Psoas muscle (tissue), 7 donors: ENCODE measurements at regions not wholly inside any gene's neighbourhood (a gene's known extent, or its start where the extent isn't known, plus 50 kb on each side); places are given as distances from the start of the nearest gene placed in this dataset.

Experiments
- ATAC-seq, 4 donors: fragments of 200-7000 bp; cut with Tn5 transposase; one replicate each; pipeline ENCODE4 v1.9.1; 2020; ENCODE audit warnings: moderate library complexity in 3 of 4, mild to moderate bottlenecking in 2 of 4
- DNase-seq, 2 donors: peaks; one replicate each; pipeline ENCODE4 v3.0.0-alpha.2; 2020
- H3K27ac ChIP-seq: fragments of 200-600 bp; one replicate; pipeline ENCODE4 v1.8.0; 2022
- H3K27me3 ChIP-seq, 3 donors: fragments of 200-600 bp in 1 of 3; one replicate each; pipeline versions ENCODE4 v1.6.1 to v1.8.0; 2013 to 2022; ENCODE audit warnings: low read length in 2 of 3, mild to moderate bottlenecking in 2 of 3, moderate library complexity in 1 of 3; ENCODE audit not compliant: insufficient read depth in 3 of 3
- H3K36me3 ChIP-seq, 2 donors: fragments of 200-600 bp in 1 of 2; one replicate each; pipeline versions ENCODE4 v1.6.1 to v1.8.0; 2013 to 2022; ENCODE audit warnings: low read depth in 1 of 2, mild to moderate bottlenecking in 1 of 2, moderate library complexity in 1 of 2; ENCODE audit not compliant: insufficient read depth in 1 of 2
- H3K4me1 ChIP-seq: fragments of 200-600 bp; one replicate; pipeline ENCODE4 v1.8.0; 2022
- H3K4me3 ChIP-seq: fragments of 200-600 bp; one replicate; pipeline ENCODE4 v1.8.0; 2022; ENCODE audit warnings: mild to moderate bottlenecking
- H3K9me3 ChIP-seq: fragments of 200-600 bp; one replicate; pipeline ENCODE4 v1.8.0; 2022
- WGBS, 3 donors: extraction: QIAGEN DNeasy Blood & Tissue Kit; methylation state at CpG; one replicate each; pipeline versions ENCODE4 v1.1.6 to v1.1.7; 2013; 5-methylcytosine and 5-hydroxymethylcytosine counted together
- intact Hi-C, 2 donors: fragments of 100-400 bp; cut with DNase I; formaldehyde crosslinking; loops; one replicate each; pipeline versions ENCODE4 v1.11.0 to v1.14.2; 2022
- TF ChIP-seq, protein P1 (sequence below): fragments of 200-600 bp; IDR thresholded peaks from one replicate; pipeline ENCODE4 v1.8.0; 2022; ENCODE audit warnings: antibody characterized with exemption
- donor health status: healthy with polysubstance abuse.
- donor health status: DM: no; HTN: no; CAD: no; lungs with moderate emphysema.
- donor health status: Bipolar disorder and iron deficiency.
- donor health status: healthy.
- donor health status: DM: yes; HTN: yes; CAD: no.
- donor health status: DM: no; HTN: no; CAD: no.
- donor health status: DM: yes; HTN: yes; CAD: no.

- no peaks in the 10 kb centered on the region for H3K27me3 ChIP-seq
- H3K9me3 ChIP-seq = no peaks in the 10 kb centered on the region
- intact Hi-C loops = no loop called here
- H3K4me1 ChIP-seq = no peaks in the 10 kb centered on the region
- ATAC-seq (no peak), DNase-seq (no peak)
- no peaks in the 10 kb centered on the region for H3K36me3 ChIP-seq
- H3K4me3 ChIP-seq = no peak overlapping the region
- H3K27ac ChIP-seq = no peak overlapping the region
- 70 to 82% (median 77%) methylated on average over 2 of the region's 2 CpGs for WGBS, 3 donors
- TF ChIP-seq, protein P1, sequence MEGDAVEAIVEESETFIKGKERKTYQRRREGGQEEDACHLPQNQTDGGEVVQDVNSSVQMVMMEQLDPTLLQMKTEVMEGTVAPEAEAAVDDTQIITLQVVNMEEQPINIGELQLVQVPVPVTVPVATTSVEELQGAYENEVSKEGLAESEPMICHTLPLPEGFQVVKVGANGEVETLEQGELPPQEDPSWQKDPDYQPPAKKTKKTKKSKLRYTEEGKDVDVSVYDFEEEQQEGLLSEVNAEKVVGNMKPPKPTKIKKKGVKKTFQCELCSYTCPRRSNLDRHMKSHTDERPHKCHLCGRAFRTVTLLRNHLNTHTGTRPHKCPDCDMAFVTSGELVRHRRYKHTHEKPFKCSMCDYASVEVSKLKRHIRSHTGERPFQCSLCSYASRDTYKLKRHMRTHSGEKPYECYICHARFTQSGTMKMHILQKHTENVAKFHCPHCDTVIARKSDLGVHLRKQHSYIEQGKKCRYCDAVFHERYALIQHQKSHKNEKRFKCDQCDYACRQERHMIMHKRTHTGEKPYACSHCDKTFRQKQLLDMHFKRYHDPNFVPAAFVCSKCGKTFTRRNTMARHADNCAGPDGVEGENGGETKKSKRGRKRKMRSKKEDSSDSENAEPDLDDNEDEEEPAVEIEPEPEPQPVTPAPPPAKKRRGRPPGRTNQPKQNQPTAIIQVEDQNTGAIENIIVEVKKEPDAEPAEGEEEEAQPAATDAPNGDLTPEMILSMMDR = no peak
Measured at GRCh38 chr12:24739106-24739779, 209.7 kb downstream of the BCAT1 start.

- 84 to 91% (median 85%) methylated on average over 2 of the region's 2 CpGs for WGBS, 3 donors
- H3K4me1 ChIP-seq = no peaks in the 10 kb centered on the region
- DNase-seq (no peak), ATAC-seq (no peak)
- H3K36me3 ChIP-seq = no peaks in the 10 kb centered on the region
- intact Hi-C loops = no loop called here
- TF ChIP-seq, protein P1 = no peak
- H3K27ac ChIP-seq = no peak overlapping the region
- no peak overlapping the region for H3K4me3 ChIP-seq
- H3K27me3 ChIP-seq = no peaks in the 10 kb centered on the region
- no peaks in the 10 kb centered on the region for H3K9me3 ChIP-seq
Measured at GRCh38 chr12:24738441-24738840, 210.5 kb downstream of the BCAT1 start.

GRCh38 chr12:24731596-24731995 lies 217.3 kb downstream of the BCAT1 start:
- intact Hi-C loops = no loop called here
- H3K4me3 ChIP-seq = no peak overlapping the region
- no peaks in the 10 kb centered on the region for H3K36me3 ChIP-seq
- H3K27me3 ChIP-seq = no peaks in the 10 kb centered on the region
- H3K9me3 ChIP-seq = no peaks in the 10 kb centered on the region
- H3K4me1 ChIP-seq = no peaks in the 10 kb centered on the region
- ATAC-seq (no peak), DNase-seq (no peak)
- 50 to 72% (median 60%) methylated on average over 1 of the region's 1 CpG for WGBS, 3 donors
- TF ChIP-seq, protein P1 = no peak
- H3K27ac ChIP-seq = no peak overlapping the region

DNA sequence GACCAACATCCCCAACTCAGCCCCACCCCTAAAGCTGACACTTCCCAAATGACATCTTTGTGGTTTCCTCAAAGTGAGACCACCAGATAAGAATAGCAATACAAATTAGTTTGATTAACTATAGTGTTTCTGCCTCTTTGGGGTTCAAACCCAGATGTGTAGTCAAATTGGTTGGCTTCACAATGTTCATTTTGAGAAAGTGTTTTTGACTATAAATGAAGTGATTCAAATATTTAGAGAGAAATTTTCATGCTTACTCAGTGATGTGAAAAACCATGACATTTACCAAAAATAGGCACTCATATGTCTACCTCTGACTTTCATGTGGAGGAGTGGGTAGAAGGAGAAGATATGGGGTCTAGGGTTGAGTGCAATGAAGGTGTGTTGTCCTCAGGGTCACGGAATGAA lies 218.4 kb downstream of the BCAT1 start:
- no peak for DNase-seq
- intact Hi-C loops = no loop called here
- Histone ChIP-seq H3K27ac (no peak overlapping the region), H3K36me3 (no peaks in the 10 kb centered on the region), H3K27me3 (no peaks in the 10 kb centered on the region), H3K4me3 (no peak overlapping the region), H3K4me1 (no peaks in the 10 kb centered on the region), H3K9me3 (no peaks in the 10 kb centered on the region)
- WGBS, 3 donors = 66 to 86% (median 85%) methylated on average over 1 of the region's 1 CpG
- TF ChIP-seq, protein P1 = no peak
- no peak for ATAC-seq

DNA sequence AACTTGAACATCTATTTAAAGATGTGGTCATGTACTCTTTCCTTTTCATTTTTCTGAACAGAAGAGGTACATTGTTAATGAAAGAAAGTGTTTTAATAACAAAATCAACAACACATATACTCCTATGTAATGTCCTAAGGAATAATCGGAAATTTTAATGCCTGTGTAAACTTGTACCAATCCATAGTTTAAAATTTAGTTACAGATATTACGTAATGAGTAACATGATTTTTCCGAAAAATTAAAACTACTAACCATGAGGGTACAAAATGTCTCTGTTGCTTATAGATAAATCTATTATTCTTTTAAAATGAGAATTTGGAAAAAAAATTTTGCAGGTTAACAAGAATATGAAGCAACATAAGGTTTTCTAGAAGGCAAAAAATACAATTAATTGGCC lies 220.1 kb downstream of the BCAT1 start:
- no peak overlapping the region for H3K27ac ChIP-seq
- intact Hi-C loops = no loop called here
- WGBS, 3 donors = 97% methylated on average over 3 of the region's 3 CpGs
- TF ChIP-seq, protein P1 = no peak
- no peaks in the 10 kb centered on the region for H3K9me3 ChIP-seq
- H3K4me1 ChIP-seq = no peaks in the 10 kb centered on the region
- H3K4me3 ChIP-seq = no peak overlapping the region
- DNase-seq (no peak), ATAC-seq (no peak)
- H3K27me3 ChIP-seq = no peaks in the 10 kb centered on the region
- no peaks in the 10 kb centered on the region for H3K36me3 ChIP-seq
